ENCODE measurements at regions not wholly inside any gene's neighbourhood (a gene's known extent, or its start where the extent isn't known, plus 50 kb on each side); places are given as distances from the start of the nearest gene placed in this dataset.
A peak's percentile ranks its signal among the peaks of the same experiment; 100 is the strongest.

- DNase-seq (ENCODE audit: low read depth in 1 of 2, low spot score in 1 of 2) = no peak
- no peak overlapping the region for H3K27ac ChIP-seq
- no peaks in the 10 kb centered on the region for H3K27me3 ChIP-seq
- no peaks in the 10 kb centered on the region for H3K9me3 ChIP-seq (ENCODE audit: low read depth)
- no peak overlapping the region for H3K4me3 ChIP-seq
- no peaks in the 10 kb centered on the region for H3K36me3 ChIP-seq
- no peaks in the 10 kb centered on the region for H3K4me1 ChIP-seq (ENCODE audit: low read depth)
- TF ChIP-seq CTCF (IDR thresholded peaks at IDR 0.05; ENCODE audit: low read depth, low read length) = no peak
These were observed 129.6 kb upstream of the CDH13 start for GRCh38 chr16:82497139-82497538.

- Histone ChIP-seq H3K4me1 (ENCODE audit: low read depth) (no peaks in the 10 kb centered on the region), H3K9me3 (ENCODE audit: low read depth) (no peaks in the 10 kb centered on the region), H3K27me3 (peaks cover 4% of the 10 kb centered on the region), H3K36me3 (no peaks in the 10 kb centered on the region), H3K27ac (no peak overlapping the region), H3K4me3 (no peak overlapping the region)
- no peak for DNase-seq (ENCODE audit: low read depth in 1 of 2, low spot score in 1 of 2)
- no peak for TF ChIP-seq CTCF (IDR thresholded peaks at IDR 0.05; ENCODE audit: low read depth, low read length)
These were observed 138.3 kb upstream of the CDH13 start for GRCh38 chr16:82488460-82488859.

GRCh38 chr16:82481455-82481854 is 145.3 kb upstream of the CDH13 start:
- no peak overlapping the region for H3K27ac ChIP-seq
- no peaks in the 10 kb centered on the region for H3K9me3 ChIP-seq (ENCODE audit: low read depth)
- peaks cover 6% of the 10 kb centered on the region for H3K27me3 ChIP-seq
- no peak for TF ChIP-seq CTCF (IDR thresholded peaks at IDR 0.05; ENCODE audit: low read depth, low read length)
- no peaks in the 10 kb centered on the region for H3K4me1 ChIP-seq (ENCODE audit: low read depth)
- H3K4me3 ChIP-seq = no peak overlapping the region
- H3K36me3 ChIP-seq = no peaks in the 10 kb centered on the region
- no peak for DNase-seq (ENCODE audit: low read depth in 1 of 2, low spot score in 1 of 2)

GRCh38 chr16:82476786-82477185 is 150.0 kb upstream of the CDH13 start:
- no peaks in the 10 kb centered on the region for H3K4me1 ChIP-seq (ENCODE audit: low read depth)
- H3K27ac ChIP-seq = no peak overlapping the region
- no peaks in the 10 kb centered on the region for H3K36me3 ChIP-seq
- H3K9me3 ChIP-seq (ENCODE audit: low read depth) = no peaks in the 10 kb centered on the region
- DNase-seq (ENCODE audit: low read depth in 1 of 2, low spot score in 1 of 2) = no peak
- no peak for TF ChIP-seq CTCF (IDR thresholded peaks at IDR 0.05; ENCODE audit: low read depth, low read length)
- peaks cover 8% of the 10 kb centered on the region for H3K27me3 ChIP-seq
- no peak overlapping the region for H3K4me3 ChIP-seq

- DNase-seq (ENCODE audit: low read depth in 1 of 2, low spot score in 1 of 2) = peak in 1 of 2 donors; percentile 5
- Histone ChIP-seq H3K4me1 (ENCODE audit: low read depth) (no peaks in the 10 kb centered on the region), H3K36me3 (no peaks in the 10 kb centered on the region), H3K4me3 (no peak overlapping the region), H3K27me3 (peaks cover 1% of the 10 kb centered on the region), H3K27ac (no peak overlapping the region), H3K9me3 (ENCODE audit: low read depth) (no peaks in the 10 kb centered on the region)
- TF ChIP-seq CTCF (IDR thresholded peaks at IDR 0.05; ENCODE audit: low read depth, low read length) = no peak
These were observed 156.1 kb upstream of the CDH13 start for GRCh38 chr16:82470620-82471152.

GRCh38 chr16:82470016-82470415 is 156.8 kb upstream of the CDH13 start:
- Histone ChIP-seq H3K9me3 (ENCODE audit: low read depth) (no peaks in the 10 kb centered on the region), H3K27ac (no peak overlapping the region)
- TF ChIP-seq CTCF (IDR thresholded peaks at IDR 0.05; ENCODE audit: low read depth, low read length) = no peak

More at GRCh38 chr16:82470016-82470415, 156.8 kb upstream of the CDH13 start:
- no peaks in the 10 kb centered on the region for H3K4me1 ChIP-seq (ENCODE audit: low read depth)
- no peak overlapping the region for H3K4me3 ChIP-seq
- no peaks in the 10 kb centered on the region for H3K27me3 ChIP-seq
- no peaks in the 10 kb centered on the region for H3K36me3 ChIP-seq
- DNase-seq (ENCODE audit: low read depth in 1 of 2, low spot score in 1 of 2) = no peak
